Gastroesophageal sphincter (tissue), 4 donors: ENCODE measurements at regions not wholly inside any gene's neighbourhood (a gene's known extent, or its start where the extent isn't known, plus 50 kb on each side); places are given as distances from the start of the nearest gene placed in this dataset.
"Not testable (repeated sequence)": the region's sequence is repeated elsewhere in the genome, so short reads cannot be mapped to it uniquely, and the experiment has no call there.

Experiments
- ATAC-seq: fragments of 150-250 bp; one replicate; pipeline ENCODE4 v1.9.1; 2016; ENCODE audit warnings: mild to moderate bottlenecking, moderate library complexity
- H3K27ac ChIP-seq, 4 donors: fragments of 200-600 bp; sonication (generic) in 3 of 4; 1 replicate in 3 of 4; 2 replicates in 1 of 4; pipeline ENCODE4 v1.5.1; 2016 to 2019
- H3K27me3 ChIP-seq: fragments of 200-600 bp; sonication (generic); one replicate; pipeline ENCODE4 v1.5.1; 2019
- H3K36me3 ChIP-seq, 2 donors: fragments of 200-600 bp; sonication (generic); one replicate each; pipeline ENCODE4 v1.5.1; 2019; ENCODE audit warnings: control low read depth in 1 of 2
- H3K4me1 ChIP-seq, 3 donors: fragments of 200-600 bp; sonication (generic); 1 replicate in 2 of 3; 2 replicates in 1 of 3; pipeline ENCODE4 v1.5.1; 2016 to 2019; ENCODE audit warnings: control low read depth in 2 of 3
- H3K4me3 ChIP-seq, 2 donors: fragments of 200-600 bp; sonication (generic); one replicate each; pipeline ENCODE4 v1.5.1; 2019; ENCODE audit warnings: mild to moderate bottlenecking in 1 of 2, moderate library complexity in 1 of 2
- H3K9me3 ChIP-seq, 3 donors: fragments of 200-600 bp; sonication (generic); one replicate each; pipeline ENCODE4 v1.5.1; 2017 to 2019; ENCODE audit warnings: control low read depth in 2 of 3
- EP300 ChIP-seq: sonication (generic); formaldehyde crosslinking; IDR thresholded peaks from one replicate; pipeline ENCODE4 v1.6.1; 2017; ENCODE audit warnings: antibody characterized with exemption, mild to moderate bottlenecking
- POLR2A ChIP-seq, 2 donors: fragments of 450-650 bp; IDR thresholded peaks; one replicate each; pipeline ENCODE4 v1.6.1; 2017; ENCODE audit warnings: antibody characterized with exemption in 2 of 2, mild to moderate bottlenecking in 2 of 2, moderate library complexity in 1 of 2
- POLR2AphosphoS5 ChIP-seq: sonication (generic); formaldehyde crosslinking; IDR thresholded peaks from one replicate; pipeline ENCODE4 v1.6.1; 2017; ENCODE audit warnings: antibody characterized with exemption
- WGBS, 2 donors: methylation state at CpG; one replicate each; pipeline ENCODE4 v1.1.5; 2018; ENCODE audit warnings: low coverage in 1 of 2; 5-methylcytosine and 5-hydroxymethylcytosine counted together
- TF ChIP-seq, protein P1 (sequence below), 4 experiments: fragments of 200-600 bp in 2 of 4; fragments of 450-650 bp in 2 of 4; sonication (generic) in 1 of 4; IDR thresholded peaks; one replicate each; pipeline ENCODE4 v1.5.1; 2017 to 2019; ENCODE audit warnings: antibody characterized with exemption in 4 of 4, mild to moderate bottlenecking in 2 of 4, moderate library complexity in 2 of 4

DNA sequence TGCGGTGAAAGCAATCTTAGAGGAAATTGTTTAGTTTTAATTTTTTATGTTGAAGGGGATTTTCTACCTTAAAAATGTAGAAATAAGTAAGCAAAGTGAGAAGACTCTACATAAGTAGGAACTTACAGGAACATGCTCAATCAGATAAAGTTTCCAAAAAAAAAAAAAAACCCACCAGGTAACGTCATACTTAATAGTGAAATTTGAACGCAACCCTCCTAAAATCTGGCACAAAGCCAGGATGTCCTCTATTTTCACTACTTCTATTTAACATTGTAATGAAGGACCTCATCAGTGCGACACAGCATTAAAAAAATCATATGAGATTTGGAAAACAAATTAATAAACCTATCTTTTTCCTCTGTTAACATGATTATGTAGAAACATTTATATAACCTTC lies 135.0 kb upstream of the FAT4 start:
- H3K4me1 ChIP-seq: no peaks in the 10 kb centered on the region
- H3K36me3 ChIP-seq: no peaks in the 10 kb centered on the region
- no peak overlapping the region for H3K4me3 ChIP-seq
- H3K27ac ChIP-seq: no peak overlapping the region
- 92 to 98% methylated on average over 4 of the region's 4 CpGs for WGBS, 2 donors
- TF ChIP-seq POLR2A (IDR thresholded peaks at IDR 0.05) (no peak), EP300 (no peak), POLR2AphosphoS5 (no peak)
- no peaks in the 10 kb centered on the region for H3K9me3 ChIP-seq
- no peak for ATAC-seq
- H3K27me3 ChIP-seq: no peaks in the 10 kb centered on the region

GRCh38 chr4:125169192-125169591 lies 145.6 kb upstream of the FAT4 start:
- Histone ChIP-seq H3K36me3 (no peaks in the 10 kb centered on the region), H3K4me1 (no peaks in the 10 kb centered on the region), H3K27ac (no peak overlapping the region), H3K27me3 (no peaks in the 10 kb centered on the region), H3K4me3 (no peak overlapping the region), H3K9me3 (no peaks in the 10 kb centered on the region)
- WGBS, 2 donors: 71 to 76% methylated on average over 1 of the region's 1 CpG
- no peak for ATAC-seq
- TF ChIP-seq POLR2AphosphoS5: no peak
- no peak for TF ChIP-seq EP300
- TF ChIP-seq, protein P1, sequence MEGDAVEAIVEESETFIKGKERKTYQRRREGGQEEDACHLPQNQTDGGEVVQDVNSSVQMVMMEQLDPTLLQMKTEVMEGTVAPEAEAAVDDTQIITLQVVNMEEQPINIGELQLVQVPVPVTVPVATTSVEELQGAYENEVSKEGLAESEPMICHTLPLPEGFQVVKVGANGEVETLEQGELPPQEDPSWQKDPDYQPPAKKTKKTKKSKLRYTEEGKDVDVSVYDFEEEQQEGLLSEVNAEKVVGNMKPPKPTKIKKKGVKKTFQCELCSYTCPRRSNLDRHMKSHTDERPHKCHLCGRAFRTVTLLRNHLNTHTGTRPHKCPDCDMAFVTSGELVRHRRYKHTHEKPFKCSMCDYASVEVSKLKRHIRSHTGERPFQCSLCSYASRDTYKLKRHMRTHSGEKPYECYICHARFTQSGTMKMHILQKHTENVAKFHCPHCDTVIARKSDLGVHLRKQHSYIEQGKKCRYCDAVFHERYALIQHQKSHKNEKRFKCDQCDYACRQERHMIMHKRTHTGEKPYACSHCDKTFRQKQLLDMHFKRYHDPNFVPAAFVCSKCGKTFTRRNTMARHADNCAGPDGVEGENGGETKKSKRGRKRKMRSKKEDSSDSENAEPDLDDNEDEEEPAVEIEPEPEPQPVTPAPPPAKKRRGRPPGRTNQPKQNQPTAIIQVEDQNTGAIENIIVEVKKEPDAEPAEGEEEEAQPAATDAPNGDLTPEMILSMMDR (IDR thresholded peaks at IDR 0.05): no peak
- TF ChIP-seq POLR2A (IDR thresholded peaks at IDR 0.05): no peak

DNA sequence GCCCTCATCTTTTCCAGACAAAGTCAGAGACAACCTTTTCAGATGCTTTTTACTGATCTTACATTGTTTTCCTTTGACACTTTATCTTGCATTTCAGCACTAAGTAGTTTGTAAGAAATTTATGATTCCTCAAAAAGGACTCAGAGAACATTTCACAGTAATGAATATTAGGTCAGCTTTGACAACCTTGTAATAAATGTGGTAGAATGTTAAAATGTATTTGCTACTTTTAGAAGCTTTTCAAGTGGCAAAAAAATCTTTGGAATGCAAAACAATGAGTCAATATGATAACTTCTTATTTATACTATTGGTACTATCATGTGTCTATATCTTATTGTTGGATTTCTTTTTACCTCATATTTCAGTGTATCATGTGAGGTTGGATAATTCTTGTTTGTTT lies 146.2 kb upstream of the FAT4 start:
- H3K9me3 ChIP-seq: no peaks in the 10 kb centered on the region
- no peaks in the 10 kb centered on the region for H3K4me1 ChIP-seq
- TF ChIP-seq POLR2AphosphoS5: no peak
- TF ChIP-seq, protein P1 (IDR thresholded peaks at IDR 0.05): no peak
- TF ChIP-seq EP300: no peak
- no peak for TF ChIP-seq POLR2A (IDR thresholded peaks at IDR 0.05)
- no peaks in the 10 kb centered on the region for H3K36me3 ChIP-seq
- H3K4me3 ChIP-seq: no peak overlapping the region
- ATAC-seq: no peak
- no peak overlapping the region for H3K27ac ChIP-seq
- H3K27me3 ChIP-seq: no peaks in the 10 kb centered on the region

GRCh38 chr4:125166012-125166411 lies 148.7 kb upstream of the FAT4 start:
- not testable (repeated sequence) for H3K36me3 ChIP-seq, H3K4me1 ChIP-seq, H3K27ac ChIP-seq, H3K4me3 ChIP-seq, H3K27me3 ChIP-seq, H3K9me3 ChIP-seq, ATAC-seq
- 87 to 93% methylated on average over 3 to 8 of the region's 9 CpGs for WGBS, 2 donors

DNA sequence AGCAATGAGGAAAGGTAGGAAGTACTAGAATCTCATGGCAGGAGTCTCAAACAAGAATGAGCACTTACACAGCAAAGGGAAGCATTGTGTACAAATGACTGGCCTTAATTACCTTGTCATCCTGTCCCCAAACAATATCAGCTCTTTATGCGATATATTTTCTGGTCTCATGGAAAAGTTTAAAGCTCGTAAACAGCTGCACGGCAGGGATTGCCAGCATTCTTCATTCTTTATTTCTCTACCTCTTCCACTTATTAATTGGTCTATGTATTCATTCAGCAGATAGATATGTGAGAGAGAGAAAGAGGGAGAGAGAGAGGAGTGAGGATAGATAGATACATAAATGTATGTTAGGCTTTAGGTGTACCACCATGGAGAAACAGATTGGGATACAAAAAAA lies 155.8 kb upstream of the FAT4 start:
- WGBS, 2 donors: 80 to 100% methylated on average over 3 of the region's 3 CpGs

DNA sequence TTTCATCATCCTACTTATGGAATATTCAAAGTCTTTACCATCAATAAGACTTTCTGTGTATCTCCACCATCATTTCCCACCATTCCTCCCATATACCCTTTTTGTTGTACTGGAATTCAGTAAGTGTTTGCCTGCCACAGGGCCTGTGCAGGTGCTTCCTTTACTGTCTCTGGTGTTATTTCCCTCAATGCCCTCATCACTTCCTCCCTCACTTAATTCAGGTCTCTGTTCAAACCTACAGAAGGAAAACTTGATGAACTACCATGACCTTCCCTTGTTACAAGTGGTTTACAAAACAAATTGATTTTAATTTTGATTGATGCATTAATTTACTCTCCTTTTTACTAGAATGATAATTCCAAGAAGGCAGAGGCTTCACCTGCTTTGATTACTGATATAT lies 159.5 kb upstream of the FAT4 start:
- Histone ChIP-seq H3K4me1 (no peaks in the 10 kb centered on the region), H3K9me3 (peaks cover 0 to 7% (median 0%) of the 10 kb centered on the region in 3 donors), H3K27me3 (no peaks in the 10 kb centered on the region), H3K36me3 (no peaks in the 10 kb centered on the region), H3K27ac (no peak overlapping the region), H3K4me3 (no peak overlapping the region)
- TF ChIP-seq POLR2A (IDR thresholded peaks at IDR 0.05): no peak
- TF ChIP-seq, protein P1 (IDR thresholded peaks at IDR 0.05): no peak
- no peak for TF ChIP-seq POLR2AphosphoS5
- TF ChIP-seq EP300: no peak
- no peak for ATAC-seq

More for the DNA sequence above, 155.8 kb upstream of the FAT4 start:
- Histone ChIP-seq H3K27me3 (no peaks in the 10 kb centered on the region), H3K27ac (no peak overlapping the region), H3K4me1 (no peaks in the 10 kb centered on the region), H3K36me3 (no peaks in the 10 kb centered on the region), H3K9me3 (no peaks in the 10 kb centered on the region), H3K4me3 (no peak overlapping the region)
- ATAC-seq: no peak
- TF ChIP-seq, protein P1 (IDR thresholded peaks at IDR 0.05): no peak
- TF ChIP-seq POLR2A (IDR thresholded peaks at IDR 0.05) (no peak), EP300 (no peak), POLR2AphosphoS5 (no peak)
